Activated CD4-positive, alpha-beta memory T cell treated with anti-CD3 and anti-CD28 coated beads for 36 hours (primary cell): ENCODE measurements at regions not wholly inside any gene's neighbourhood (a gene's known extent, or its start where the extent isn't known, plus 50 kb on each side); places are given as distances from the start of the nearest gene placed in this dataset.

ENCODE experiments used
- CTCF ChIA-PET: fragments of 350-600 bp; sonication (Branson Sonifier 250); formaldehyde crosslinking; loops from one replicate; lab custom pipeline; 2021; ENCODE audit warnings: antibody characterized with exemption, inconsistent platforms; lab: Charles Lee
- POLR2A ChIA-PET: fragments of 350-600 bp; sonication (Branson Sonifier 250); formaldehyde crosslinking; loops from one replicate; lab custom pipeline; 2021; ENCODE audit warnings: antibody characterized with exemption; lab: Charles Lee
- DNase-seq: peaks from one replicate; pipeline ENCODE4 v3.0.0-alpha.2; 2020
- H3K27ac Mint-ChIP-seq: one replicate; pipeline ENCODE4 v1.8.0; 2021; ENCODE audit warnings: mixed read lengths
- H3K27me3 Mint-ChIP-seq: one replicate; pipeline ENCODE4 v1.8.0; 2021; ENCODE audit warnings: mixed read lengths
- H3K36me3 Mint-ChIP-seq: one replicate; pipeline ENCODE4 v1.8.0; 2021; ENCODE audit warnings: mixed read lengths
- H3K4me1 Mint-ChIP-seq: one replicate; pipeline ENCODE4 v1.8.0; 2021; ENCODE audit warnings: low read depth, mixed read lengths
- H3K4me3 Mint-ChIP-seq: one replicate; pipeline ENCODE4 v1.8.0; 2021; ENCODE audit warnings: mild to moderate bottlenecking, mixed read lengths
- H3K9me3 Mint-ChIP-seq: one replicate; pipeline ENCODE4 v1.8.0; 2021; ENCODE audit warnings: mixed read lengths
- intact Hi-C: fragments of 100-400 bp; cut with micrococcal nuclease; formaldehyde crosslinking; loops from one replicate; pipeline ENCODE4 v1.15.1; 2023

GRCh38 chr12:118751355-118751754 is 230.0 kb upstream of the SRRM4 start:
- no peak for DNase-seq
- intact Hi-C loops, result no loop called here
- H3K27ac Mint-ChIP-seq, result no peak overlapping the region
- CTCF ChIA-PET, result no interaction called here
- H3K4me3 Mint-ChIP-seq, result no peak overlapping the region
- POLR2A ChIA-PET, result no interaction called here
- H3K9me3 Mint-ChIP-seq, result peaks cover 11% of the 10 kb centered on the region
- H3K27me3 Mint-ChIP-seq, result no peaks in the 10 kb centered on the region
- H3K36me3 Mint-ChIP-seq, result no peaks in the 10 kb centered on the region
- H3K4me1 Mint-ChIP-seq, result no peaks in the 10 kb centered on the region

DNA sequence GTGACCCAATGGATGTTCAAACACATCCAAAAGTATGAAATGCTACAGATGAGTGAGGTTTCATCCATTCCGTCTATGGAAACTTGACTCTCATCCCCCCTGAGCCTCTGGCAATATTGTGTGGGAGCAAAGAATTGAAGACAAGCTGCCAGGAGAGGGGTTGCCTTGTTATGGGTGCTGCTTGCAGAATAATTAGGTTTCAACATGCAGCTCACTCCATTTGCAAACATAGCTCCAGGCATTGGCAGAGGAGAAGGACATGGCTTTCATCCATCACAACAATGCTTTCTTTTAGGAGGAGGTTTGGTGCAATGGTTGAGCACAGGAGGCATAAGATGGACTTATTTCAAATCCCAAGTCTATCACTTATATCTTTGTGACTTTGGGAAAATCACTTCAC is 220.7 kb upstream of the SRRM4 start:
- Mint-ChIP-seq H3K4me1 (no peaks in the 10 kb centered on the region), H3K36me3 (no peaks in the 10 kb centered on the region), H3K4me3 (no peak overlapping the region), H3K9me3 (no peaks in the 10 kb centered on the region), H3K27ac (no peak overlapping the region), H3K27me3 (no peaks in the 10 kb centered on the region)
- POLR2A ChIA-PET, result no interaction called here
- CTCF ChIA-PET, result no interaction called here
- intact Hi-C loops, result no loop called here
- no peak for DNase-seq

DNA sequence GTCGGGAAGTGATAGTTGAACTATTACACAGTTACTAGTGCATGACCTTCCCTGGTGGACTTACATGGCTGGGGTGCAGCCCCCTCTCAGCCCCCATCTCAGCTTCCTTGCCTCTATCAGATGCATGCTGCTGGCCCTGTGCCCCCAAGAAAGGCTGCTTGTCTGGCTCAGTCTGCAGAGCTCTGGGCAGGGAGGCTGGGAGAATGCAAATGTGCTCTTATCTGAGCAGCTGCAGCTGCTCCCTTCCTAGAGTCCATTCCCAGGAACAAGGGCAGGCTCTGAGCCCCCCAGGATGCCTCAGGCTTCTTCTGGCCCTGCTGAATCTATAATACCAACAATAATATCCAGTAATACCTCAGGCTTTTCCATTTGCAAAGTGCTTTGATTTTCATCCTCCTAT is 218.1 kb upstream of the SRRM4 start:
- no peak overlapping the region for H3K4me3 Mint-ChIP-seq
- H3K27me3 Mint-ChIP-seq, result no peaks in the 10 kb centered on the region
- intact Hi-C loops, result no loop called here
- no peak for DNase-seq
- H3K4me1 Mint-ChIP-seq, result no peaks in the 10 kb centered on the region
- POLR2A ChIA-PET, result no interaction called here
- no peaks in the 10 kb centered on the region for H3K36me3 Mint-ChIP-seq
- peaks cover under 1% of the 10 kb centered on the region for H3K9me3 Mint-ChIP-seq
- CTCF ChIA-PET, result no interaction called here
- H3K27ac Mint-ChIP-seq, result no peak overlapping the region

DNA sequence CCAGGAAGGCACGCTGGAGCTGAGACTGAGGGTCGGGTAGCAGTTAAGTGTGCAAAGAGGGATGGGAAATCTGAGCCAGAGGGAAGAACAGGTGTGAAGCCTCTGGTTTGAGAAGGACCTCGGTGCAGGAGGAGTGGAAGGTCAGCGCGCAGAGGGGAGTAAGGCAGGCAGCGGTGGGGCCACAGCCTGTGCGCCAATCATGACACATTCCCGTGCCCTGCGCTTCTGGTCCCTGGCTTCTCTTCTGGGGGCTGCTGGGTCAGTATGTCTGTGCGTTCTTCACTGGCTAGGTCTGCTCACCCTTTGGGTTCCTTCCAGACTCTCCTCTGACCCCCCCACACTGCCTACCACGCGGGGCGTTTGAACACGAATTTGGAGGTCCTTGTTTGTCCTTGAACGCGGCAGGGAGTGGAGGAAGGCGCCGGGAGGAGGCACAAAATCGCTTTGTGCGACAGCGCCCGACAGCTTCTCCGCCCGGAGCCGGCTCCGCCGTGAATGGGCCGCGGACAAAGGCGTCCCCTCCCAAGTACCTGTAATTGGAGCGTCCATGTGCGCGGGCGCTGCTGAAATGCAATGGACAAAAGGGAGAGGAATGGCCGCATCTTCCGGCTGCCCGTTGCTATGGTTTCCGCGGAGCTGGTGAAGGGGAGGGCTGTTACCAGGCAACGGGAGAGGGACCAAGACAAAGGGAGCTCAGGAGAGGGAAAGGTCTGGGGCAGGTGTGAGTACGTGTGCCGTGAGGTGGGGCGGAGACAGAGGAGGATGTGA is 207.2 kb upstream of the SRRM4 start:
- Mint-ChIP-seq H3K36me3 (no peaks in the 10 kb centered on the region), H3K9me3 (no peaks in the 10 kb centered on the region), H3K4me1 (no peaks in the 10 kb centered on the region), H3K27ac (no peak overlapping the region), H3K27me3 (peaks cover 14% of the 10 kb centered on the region), H3K4me3 (no peak overlapping the region)
- POLR2A ChIA-PET, result no interaction called here
- intact Hi-C loops, result no loop called here
- no peak for DNase-seq
- CTCF ChIA-PET, result no interaction called here

DNA sequence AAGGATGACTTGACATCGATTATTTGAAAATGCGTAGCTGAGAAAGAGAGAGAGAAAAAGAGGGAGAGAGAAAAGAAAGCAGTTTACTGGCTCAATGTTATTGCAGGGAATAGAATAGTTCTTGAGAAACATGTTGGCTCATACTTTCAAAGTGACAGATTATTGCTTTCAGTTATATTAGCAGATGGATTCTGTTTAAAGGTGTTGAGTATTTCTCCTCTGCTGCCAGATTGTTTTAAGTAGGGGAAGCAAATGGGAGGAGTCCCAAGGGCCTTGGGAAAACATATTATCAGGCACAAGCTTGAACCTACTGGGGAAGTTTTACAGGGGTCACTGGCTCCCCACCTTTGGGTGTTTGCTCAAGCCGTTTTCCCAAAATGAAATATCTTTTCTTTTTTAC is 203.8 kb upstream of the SRRM4 start:
- H3K27me3 Mint-ChIP-seq, result peaks cover 11% of the 10 kb centered on the region
- ChIA-PET POLR2A (no interaction called here), CTCF (no interaction called here)
- no peak for DNase-seq
- no peaks in the 10 kb centered on the region for H3K36me3 Mint-ChIP-seq
- intact Hi-C loops, result no loop called here
- H3K4me1 Mint-ChIP-seq, result no peaks in the 10 kb centered on the region
- no peak overlapping the region for H3K4me3 Mint-ChIP-seq
- H3K9me3 Mint-ChIP-seq, result no peaks in the 10 kb centered on the region
- no peak overlapping the region for H3K27ac Mint-ChIP-seq

DNA sequence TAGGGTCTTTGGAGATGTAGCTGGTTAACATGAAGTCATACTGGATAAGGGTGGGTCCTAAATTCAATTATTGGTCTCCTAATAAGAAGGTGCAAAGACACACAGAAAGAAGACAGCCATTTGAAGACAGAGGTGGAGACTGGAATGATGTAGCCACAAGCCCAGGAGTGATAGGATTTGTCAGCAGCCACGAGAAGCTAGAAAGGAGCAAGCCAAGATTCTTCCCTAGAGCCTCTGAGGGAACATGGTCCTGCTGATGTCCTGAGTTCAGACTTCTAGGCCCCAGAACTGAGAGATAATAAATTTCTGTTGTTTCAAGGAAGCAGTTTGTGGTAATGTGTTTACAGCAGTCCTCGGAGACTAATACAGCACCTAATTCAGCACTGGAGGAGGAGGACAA is 203.3 kb upstream of the SRRM4 start:
- H3K27me3 Mint-ChIP-seq, result peaks cover 10% of the 10 kb centered on the region
- ChIA-PET POLR2A (no interaction called here), CTCF (no interaction called here)

GRCh38 chr12:118780939-118781338 is 200.4 kb upstream of the SRRM4 start:
- H3K9me3 Mint-ChIP-seq, result peaks cover 3% of the 10 kb centered on the region
- H3K36me3 Mint-ChIP-seq, result no peaks in the 10 kb centered on the region
- ChIA-PET POLR2A (no interaction called here), CTCF (no interaction called here)
- no peak overlapping the region for H3K4me3 Mint-ChIP-seq
- no peaks in the 10 kb centered on the region for H3K27me3 Mint-ChIP-seq
- intact Hi-C loops, result no loop called here
- no peak overlapping the region for H3K27ac Mint-ChIP-seq
- no peak for DNase-seq
- no peaks in the 10 kb centered on the region for H3K4me1 Mint-ChIP-seq

More for the DNA sequence above, 203.3 kb upstream of the SRRM4 start:
- H3K4me1 Mint-ChIP-seq, result no peaks in the 10 kb centered on the region
- H3K36me3 Mint-ChIP-seq, result no peaks in the 10 kb centered on the region
- no peak overlapping the region for H3K4me3 Mint-ChIP-seq
- H3K27ac Mint-ChIP-seq, result no peak overlapping the region
- no peak for DNase-seq
- no peaks in the 10 kb centered on the region for H3K9me3 Mint-ChIP-seq
- intact Hi-C loops, result no loop called here

- H3K4me3 Mint-ChIP-seq, result no peak overlapping the region
- peaks cover 3% of the 10 kb centered on the region for H3K9me3 Mint-ChIP-seq
- no peak for DNase-seq
- CTCF ChIA-PET, result no interaction called here
- H3K36me3 Mint-ChIP-seq, result no peaks in the 10 kb centered on the region
- no peak overlapping the region for H3K27ac Mint-ChIP-seq
- no peaks in the 10 kb centered on the region for H3K27me3 Mint-ChIP-seq
- intact Hi-C loops, result no loop called here
- no peaks in the 10 kb centered on the region for H3K4me1 Mint-ChIP-seq
- POLR2A ChIA-PET, result no interaction called here
Measured at GRCh38 chr12:118781692-118782091, 199.6 kb upstream of the SRRM4 start.

DNA sequence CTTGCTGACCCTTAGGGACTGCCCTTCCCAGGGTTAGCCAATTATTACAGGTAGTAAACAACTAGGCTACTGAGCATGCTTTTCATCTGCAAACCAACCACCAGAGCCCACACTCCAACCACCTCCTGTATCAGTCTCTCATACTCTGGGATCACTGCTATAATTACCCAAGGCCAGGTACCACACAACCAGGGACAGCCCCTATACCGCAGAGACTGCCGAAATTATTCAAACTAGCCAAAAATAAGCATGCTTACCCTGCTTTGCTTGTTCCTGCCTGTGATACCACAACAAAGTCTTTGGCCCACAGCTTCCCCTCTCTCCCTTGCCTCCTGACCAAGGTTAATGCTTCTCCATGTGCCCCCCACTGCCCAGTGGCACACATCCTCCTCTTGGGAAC is 197.6 kb upstream of the SRRM4 start:
- Mint-ChIP-seq H3K4me3 (no peak overlapping the region), H3K9me3 (peaks cover 3% of the 10 kb centered on the region), H3K4me1 (no peaks in the 10 kb centered on the region), H3K36me3 (no peaks in the 10 kb centered on the region), H3K27me3 (no peaks in the 10 kb centered on the region), H3K27ac (no peak overlapping the region)
- no peak for DNase-seq
- CTCF ChIA-PET, result no interaction called here
- POLR2A ChIA-PET, result no interaction called here
- intact Hi-C loops, result no loop called here

- no peaks in the 10 kb centered on the region for H3K27me3 Mint-ChIP-seq
- ChIA-PET POLR2A (no interaction called here), CTCF (no interaction called here)
- no peaks in the 10 kb centered on the region for H3K4me1 Mint-ChIP-seq
- intact Hi-C loops, result no loop called here
- H3K9me3 Mint-ChIP-seq, result peaks cover 3% of the 10 kb centered on the region
- DNase-seq, result no peak
- H3K27ac Mint-ChIP-seq, result no peak overlapping the region
- no peaks in the 10 kb centered on the region for H3K36me3 Mint-ChIP-seq
- no peak overlapping the region for H3K4me3 Mint-ChIP-seq
Measured at GRCh38 chr12:118790578-118790977, 190.8 kb upstream of the SRRM4 start.

- Mint-ChIP-seq H3K9me3 (peaks cover 14% of the 10 kb centered on the region), H3K36me3 (no peaks in the 10 kb centered on the region), H3K27ac (no peak overlapping the region), H3K4me3 (no peak overlapping the region), H3K4me1 (no peaks in the 10 kb centered on the region), H3K27me3 (no peaks in the 10 kb centered on the region)
- ChIA-PET CTCF (no interaction called here), POLR2A (no interaction called here)
- intact Hi-C loops, result no loop called here
- DNase-seq, result no peak
Measured at GRCh38 chr12:118813778-118814357, 167.5 kb upstream of the SRRM4 start.

- intact Hi-C loops, result no loop called here
- no peaks in the 10 kb centered on the region for H3K4me1 Mint-ChIP-seq
- H3K27ac Mint-ChIP-seq, result no peak overlapping the region
- H3K27me3 Mint-ChIP-seq, result no peaks in the 10 kb centered on the region
- no peaks in the 10 kb centered on the region for H3K36me3 Mint-ChIP-seq
- ChIA-PET POLR2A (no interaction called here), CTCF (no interaction called here)
- H3K9me3 Mint-ChIP-seq, result peaks cover 7% of the 10 kb centered on the region
- DNase-seq, result no peak
- no peak overlapping the region for H3K4me3 Mint-ChIP-seq
Measured at GRCh38 chr12:118816296-118816695, 165.0 kb upstream of the SRRM4 start.

GRCh38 chr12:118821386-118821925 is 159.9 kb upstream of the SRRM4 start:
- CTCF ChIA-PET, result no interaction called here
- intact Hi-C loops, result no loop called here
- POLR2A ChIA-PET, result no interaction called here
- no peak overlapping the region for H3K4me3 Mint-ChIP-seq
- no peaks in the 10 kb centered on the region for H3K36me3 Mint-ChIP-seq
- peaks cover 5% of the 10 kb centered on the region for H3K9me3 Mint-ChIP-seq
- no peaks in the 10 kb centered on the region for H3K27me3 Mint-ChIP-seq
- no peak for DNase-seq
- H3K27ac Mint-ChIP-seq, result no peak overlapping the region
- H3K4me1 Mint-ChIP-seq, result no peaks in the 10 kb centered on the region
